ENCODE measurements at regions not wholly inside any gene's neighbourhood (a gene's known extent, or its start where the extent isn't known, plus 50 kb on each side); places are given as distances from the start of the nearest gene placed in this dataset.
"Not testable (repeated sequence)": the region's sequence is repeated elsewhere in the genome, so short reads cannot be mapped to it uniquely, and the experiment has no call there.

DNA sequence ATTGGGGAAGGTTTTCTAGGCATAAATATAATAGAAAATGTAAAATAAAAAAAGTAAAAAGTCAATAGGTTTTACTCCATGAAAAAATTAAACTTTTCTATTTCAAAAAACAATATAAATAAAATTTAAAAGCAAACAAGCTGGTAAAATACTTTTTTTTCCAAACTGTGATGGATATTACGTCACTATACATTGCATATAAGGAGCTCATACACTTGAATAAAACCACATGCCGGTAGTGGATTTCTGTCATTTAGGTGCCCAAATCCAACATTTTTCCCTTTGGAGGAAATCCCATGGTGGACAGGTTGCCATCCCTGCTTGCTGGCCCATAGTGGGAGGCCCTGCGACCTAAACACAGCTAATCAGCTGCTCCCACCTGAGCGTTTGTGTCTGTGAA, 289.4 kb upstream of the HNRNPA3 start:
- H2AFZ ChIP-seq (ENCODE audit: low read length) = no peak overlapping the region
- H3K4me1 ChIP-seq (ENCODE audit: insufficient read depth, low read length, poor library complexity, severe bottlenecking) = no peaks in the 10 kb centered on the region
- no peak overlapping the region for H3K27ac ChIP-seq (ENCODE audit: low read depth, low read length, poor library complexity, severe bottlenecking)
- BruUV-seq (replicated peaks) = no TSS peak
- H4K20me1 ChIP-seq (ENCODE audit: insufficient read depth, low read length) = no peaks in the 10 kb centered on the region
- H3K79me2 ChIP-seq (ENCODE audit: insufficient read depth, low read depth, low read length) = no peaks in the 10 kb centered on the region
- no peaks in the 10 kb centered on the region for H3K9me3 ChIP-seq (ENCODE audit: low read length)
- no peak overlapping the region for H3K4me3 ChIP-seq (ENCODE audit: low read depth, low read length, poor library complexity, severe bottlenecking)
- POLR2A ChIA-PET = no interaction called here
- no peak overlapping the region for H3K4me2 ChIP-seq (ENCODE audit: low read length)
- H3K36me3 ChIP-seq (ENCODE audit: insufficient read depth, low read length) = no peaks in the 10 kb centered on the region
- no peak for DNase-seq (ENCODE audit: low spot score)
- H3K9me2 ChIP-seq (ENCODE audit: insufficient read depth, low read length) = no peaks in the 10 kb centered on the region
- intact Hi-C loops (cut with micrococcal nuclease; ENCODE audit: unreplicated experiment) = no loop called here
- CTCF ChIA-PET (ENCODE audit: unreplicated experiment) = no interaction called here
- TF ChIP-seq EZH2phosphoT487 (IDR thresholded peaks at IDR 0.05; ENCODE audit: borderline replicate concordance, low read depth, low read length) = no peak
- TF ChIP-seq, protein P1, sequence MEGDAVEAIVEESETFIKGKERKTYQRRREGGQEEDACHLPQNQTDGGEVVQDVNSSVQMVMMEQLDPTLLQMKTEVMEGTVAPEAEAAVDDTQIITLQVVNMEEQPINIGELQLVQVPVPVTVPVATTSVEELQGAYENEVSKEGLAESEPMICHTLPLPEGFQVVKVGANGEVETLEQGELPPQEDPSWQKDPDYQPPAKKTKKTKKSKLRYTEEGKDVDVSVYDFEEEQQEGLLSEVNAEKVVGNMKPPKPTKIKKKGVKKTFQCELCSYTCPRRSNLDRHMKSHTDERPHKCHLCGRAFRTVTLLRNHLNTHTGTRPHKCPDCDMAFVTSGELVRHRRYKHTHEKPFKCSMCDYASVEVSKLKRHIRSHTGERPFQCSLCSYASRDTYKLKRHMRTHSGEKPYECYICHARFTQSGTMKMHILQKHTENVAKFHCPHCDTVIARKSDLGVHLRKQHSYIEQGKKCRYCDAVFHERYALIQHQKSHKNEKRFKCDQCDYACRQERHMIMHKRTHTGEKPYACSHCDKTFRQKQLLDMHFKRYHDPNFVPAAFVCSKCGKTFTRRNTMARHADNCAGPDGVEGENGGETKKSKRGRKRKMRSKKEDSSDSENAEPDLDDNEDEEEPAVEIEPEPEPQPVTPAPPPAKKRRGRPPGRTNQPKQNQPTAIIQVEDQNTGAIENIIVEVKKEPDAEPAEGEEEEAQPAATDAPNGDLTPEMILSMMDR (conservative IDR thresholded peaks at IDR 0.05; ENCODE audit: low read length) = no peak

DNA sequence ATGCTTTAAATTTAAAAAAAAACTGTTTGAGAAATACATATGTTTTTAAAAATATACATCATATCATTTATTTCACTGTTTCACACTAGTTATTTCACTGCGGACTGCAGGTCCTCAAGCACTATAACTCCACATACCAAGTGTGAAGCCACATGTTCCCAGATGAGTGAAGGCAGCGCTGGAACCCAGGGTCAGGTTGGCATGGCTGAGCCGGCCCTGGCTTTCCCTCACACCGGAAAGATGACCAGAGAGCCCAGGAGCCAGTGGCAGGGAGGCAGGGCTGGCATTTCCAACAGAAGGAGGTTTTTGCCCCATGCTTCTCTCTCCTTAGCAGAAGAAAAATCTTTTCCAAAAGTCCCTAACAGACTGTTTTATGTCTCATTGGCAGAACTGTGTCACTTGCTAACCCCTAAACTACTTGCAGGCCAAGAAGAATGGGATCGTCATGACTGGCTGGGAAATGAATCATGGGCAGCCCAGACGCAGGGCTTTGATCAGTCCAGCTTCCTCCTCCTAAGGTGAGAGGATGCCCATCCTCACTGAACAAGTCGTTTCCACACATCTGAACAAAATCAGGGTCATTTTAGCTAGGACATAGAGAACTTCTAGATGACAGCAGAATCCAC, 287.6 kb upstream of the HNRNPA3 start:
- Histone ChIP-seq H3K36me3 (ENCODE audit: insufficient read depth, low read length) (no peaks in the 10 kb centered on the region), H3K9me3 (ENCODE audit: low read length) (no peaks in the 10 kb centered on the region), H3K9me2 (ENCODE audit: insufficient read depth, low read length) (no peaks in the 10 kb centered on the region), H4K20me1 (ENCODE audit: insufficient read depth, low read length) (no peaks in the 10 kb centered on the region), H3K4me2 (ENCODE audit: low read length) (no peak overlapping the region), H3K4me1 (ENCODE audit: insufficient read depth, low read length, poor library complexity, severe bottlenecking) (no peaks in the 10 kb centered on the region), H2AFZ (ENCODE audit: low read length) (no peak overlapping the region), H3K4me3 (ENCODE audit: low read depth, low read length, poor library complexity, severe bottlenecking) (no peak overlapping the region), H3K27ac (ENCODE audit: low read depth, low read length, poor library complexity, severe bottlenecking) (no peak overlapping the region), H3K79me2 (ENCODE audit: insufficient read depth, low read depth, low read length) (no peaks in the 10 kb centered on the region)
- BruUV-seq (replicated peaks) = no TSS peak
- ChIA-PET POLR2A (no interaction called here), CTCF (ENCODE audit: unreplicated experiment) (no interaction called here)
- intact Hi-C loops (cut with micrococcal nuclease; ENCODE audit: unreplicated experiment) = no loop called here
- TF ChIP-seq, protein P1 (conservative IDR thresholded peaks at IDR 0.05; ENCODE audit: low read length) = no peak
- no peak for TF ChIP-seq EZH2phosphoT487 (IDR thresholded peaks at IDR 0.05; ENCODE audit: borderline replicate concordance, low read depth, low read length)
- no peak for DNase-seq (ENCODE audit: low spot score)

DNA sequence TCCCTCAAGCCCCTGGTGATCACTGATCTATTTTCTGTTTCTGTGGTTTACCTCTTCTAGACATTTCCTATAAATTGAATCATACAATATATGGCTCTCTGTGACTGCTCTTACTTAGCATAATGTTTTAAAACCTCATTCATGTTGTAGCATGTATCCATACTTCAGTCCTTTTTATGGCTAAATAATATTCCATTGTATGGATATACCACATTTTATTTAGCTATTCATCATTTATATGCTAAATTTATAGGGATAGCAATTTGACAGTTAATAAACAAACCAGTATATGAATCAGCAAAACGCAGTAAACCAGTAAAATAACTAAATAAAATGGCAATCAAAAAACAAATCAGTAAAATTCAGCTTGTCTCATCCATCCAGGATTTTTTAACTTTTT, 286.1 kb upstream of the HNRNPA3 start:
- intact Hi-C loops (cut with micrococcal nuclease; ENCODE audit: unreplicated experiment) = no loop called here
- Histone ChIP-seq H4K20me1 (ENCODE audit: insufficient read depth, low read length) (no peaks in the 10 kb centered on the region), H3K9me3 (ENCODE audit: low read length) (no peaks in the 10 kb centered on the region), H2AFZ (ENCODE audit: low read length) (no peak overlapping the region), H3K36me3 (ENCODE audit: insufficient read depth, low read length) (no peaks in the 10 kb centered on the region), H3K9me2 (ENCODE audit: insufficient read depth, low read length) (no peaks in the 10 kb centered on the region), H3K4me1 (ENCODE audit: insufficient read depth, low read length, poor library complexity, severe bottlenecking) (no peaks in the 10 kb centered on the region), H3K27ac (ENCODE audit: low read depth, low read length, poor library complexity, severe bottlenecking) (no peak overlapping the region), H3K4me2 (ENCODE audit: low read length) (no peak overlapping the region), H3K4me3 (ENCODE audit: low read depth, low read length, poor library complexity, severe bottlenecking) (no peak overlapping the region), H3K79me2 (ENCODE audit: insufficient read depth, low read depth, low read length) (no peaks in the 10 kb centered on the region)
- CTCF ChIA-PET (ENCODE audit: unreplicated experiment) = no interaction called here
- no TSS peak for BruUV-seq (replicated peaks)
- no peak for DNase-seq (ENCODE audit: low spot score)
- TF ChIP-seq, protein P1 (conservative IDR thresholded peaks at IDR 0.05; ENCODE audit: low read length) = no peak
- no peak for TF ChIP-seq EZH2phosphoT487 (IDR thresholded peaks at IDR 0.05; ENCODE audit: borderline replicate concordance, low read depth, low read length)
- POLR2A ChIA-PET = no interaction called here

DNA sequence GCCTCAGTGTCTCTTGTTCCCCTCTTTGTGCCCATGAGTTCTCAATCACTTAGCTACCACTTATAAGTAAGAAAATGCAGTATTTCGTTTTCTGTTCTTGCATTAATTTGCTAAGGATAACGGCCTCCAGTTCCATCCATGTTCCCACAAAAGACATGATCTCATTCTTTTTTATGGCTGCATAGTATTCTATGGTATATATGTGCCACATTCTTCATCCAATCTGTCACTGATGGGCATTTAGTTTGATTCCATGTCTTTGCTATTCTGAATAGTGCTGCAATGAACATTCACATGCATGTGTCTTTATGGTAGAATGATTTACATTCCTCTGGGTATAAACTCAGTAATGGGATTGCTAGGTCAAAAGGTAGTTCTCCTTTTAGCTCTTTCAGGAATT, 283.2 kb upstream of the HNRNPA3 start:
- ChIA-PET POLR2A (interaction anchor here (1.1 kb wide), 1 partner anchor 8 kb away, joined by 3 read pairs; no protein-coding TSS in a partner anchor), CTCF (ENCODE audit: unreplicated experiment) (interaction anchor here (0.5 kb wide), 1 partner anchor 275 kb away, joined by 3 read pairs; no protein-coding TSS in a partner anchor)
- H3K4me1 ChIP-seq (ENCODE audit: insufficient read depth, low read length, poor library complexity, severe bottlenecking); H3K9me2 ChIP-seq (ENCODE audit: insufficient read depth, low read length); H4K20me1 ChIP-seq (ENCODE audit: insufficient read depth, low read length); DNase-seq (ENCODE audit: low spot score); H3K9me3 ChIP-seq (ENCODE audit: low read length); H3K4me2 ChIP-seq (ENCODE audit: low read length); intact Hi-C loops (cut with micrococcal nuclease; ENCODE audit: unreplicated experiment); H3K36me3 ChIP-seq (ENCODE audit: insufficient read depth, low read length); BruUV-seq (replicated peaks); H3K4me3 ChIP-seq (ENCODE audit: low read depth, low read length, poor library complexity, severe bottlenecking); H2AFZ ChIP-seq (ENCODE audit: low read length); H3K27ac ChIP-seq (ENCODE audit: low read depth, low read length, poor library complexity, severe bottlenecking); H3K79me2 ChIP-seq (ENCODE audit: insufficient read depth, low read depth, low read length): not testable (repeated sequence)
